ENCODE measurements at regions not wholly inside any gene's neighbourhood (a gene's known extent, or its start where the extent isn't known, plus 50 kb on each side); places are given as distances from the start of the nearest gene placed in this dataset.

GRCh38 chr2:67652679-67653078, 255.5 kb downstream of the ETAA1 start:
- Histone ChIP-seq H4K20me1 (ENCODE audit: insufficient read depth) (no peaks in the 10 kb centered on the region), H3K36me3 (ENCODE audit: control insufficient read depth in 1 of 2, insufficient read depth in 2 of 2, low read length in 2 of 2) (no peaks in the 10 kb centered on the region), H3K4me3 (replicated peaks in 1 of 2; ENCODE audit: low read depth in 1 of 2, low read length in 2 of 2) (no peak overlapping the region), H3K27me3 (ENCODE audit: insufficient read depth, low read length) (peaks cover 12% of the 10 kb centered on the region; the same call in 1 of the 2 replicates), H3K4me2 (ENCODE audit: low read length) (no peak overlapping the region), H3K27ac (ENCODE audit: low read depth, low read length) (no peak overlapping the region), H3K9me3 (ENCODE audit: control insufficient read depth in 1 of 2, insufficient read depth in 1 of 2, low read depth in 1 of 2, low read length in 2 of 2) (no peaks in the 10 kb centered on the region), H3K4me1 (ENCODE audit: control insufficient read depth in 1 of 2, insufficient read depth in 2 of 2, low read length in 2 of 2) (no peaks in the 10 kb centered on the region), H3K9ac (ENCODE audit: low read length) (no peak overlapping the region), H3K9me2 (ENCODE audit: insufficient read depth) (no peaks in the 10 kb centered on the region), H3K79me2 (ENCODE audit: insufficient read depth, low read length) (no peaks in the 10 kb centered on the region), H2AFZ (ENCODE audit: low read depth, low read length, poor library complexity, severe bottlenecking) (no peak overlapping the region)
- no peak for ATAC-seq
- no peak for DNase-seq (ENCODE audit: low read depth, low spot score)
- TF ChIP-seq REST (IDR thresholded peaks at IDR 0.05; ENCODE audit: low read depth) (no peak), JUND (IDR thresholded peaks at IDR 0.05) (no peak), ZFX (IDR thresholded peaks at IDR 0.05) (no peak), ELF1 (IDR thresholded peaks at IDR 0.05; ENCODE audit: borderline replicate concordance, low read depth) (no peak)
- CTCF ChIA-PET, result no interaction called here
- POLR2A ChIA-PET, result no interaction called here
- RAD21 ChIA-PET (ENCODE audit: low non-redundant PET in 1 of 2, low total read pairs in 2 of 2, uncharacterized antibody in 2 of 2, unreplicated experiment in 2 of 2), result no interaction called here
- intact Hi-C loops (cut with micrococcal nuclease), result no loop called here
- BruUV-seq (replicated peaks), result no TSS peak

GRCh38 chr2:67656875-67657274, 259.7 kb downstream of the ETAA1 start:
- intact Hi-C loops (cut with micrococcal nuclease), result no loop called here
- ATAC-seq, result no peak
- Histone ChIP-seq H3K79me2 (ENCODE audit: insufficient read depth, low read length) (no peaks in the 10 kb centered on the region), H3K4me1 (ENCODE audit: control insufficient read depth in 1 of 2, insufficient read depth in 2 of 2, low read length in 2 of 2) (no peaks in the 10 kb centered on the region), H3K9me3 (ENCODE audit: control insufficient read depth in 1 of 2, insufficient read depth in 1 of 2, low read depth in 1 of 2, low read length in 2 of 2) (no peaks in the 10 kb centered on the region), H3K4me2 (ENCODE audit: low read length) (no peak overlapping the region), H3K9me2 (ENCODE audit: insufficient read depth) (no peaks in the 10 kb centered on the region), H3K4me3 (replicated peaks in 1 of 2; ENCODE audit: low read depth in 1 of 2, low read length in 2 of 2) (no peak overlapping the region), H3K27ac (ENCODE audit: low read depth, low read length) (no peak overlapping the region), H3K9ac (ENCODE audit: low read length) (no peak overlapping the region), H2AFZ (ENCODE audit: low read depth, low read length, poor library complexity, severe bottlenecking) (no peak overlapping the region), H3K27me3 (ENCODE audit: insufficient read depth, low read length) (no peaks in the 10 kb centered on the region; the same call in 1 of the 2 replicates), H4K20me1 (ENCODE audit: insufficient read depth) (no peaks in the 10 kb centered on the region), H3K36me3 (ENCODE audit: control insufficient read depth in 1 of 2, insufficient read depth in 2 of 2, low read length in 2 of 2) (no peaks in the 10 kb centered on the region)
- ChIA-PET POLR2A (no interaction called here), CTCF (no interaction called here), RAD21 (ENCODE audit: low non-redundant PET in 1 of 2, low total read pairs in 2 of 2, uncharacterized antibody in 2 of 2, unreplicated experiment in 2 of 2) (no interaction called here)
- no peak for DNase-seq (ENCODE audit: low read depth, low spot score)
- no TSS peak for BruUV-seq (replicated peaks)
- TF ChIP-seq TCF7L2 (IDR thresholded peaks at IDR 0.05; ENCODE audit: borderline replicate concordance, extremely low read depth, insufficient read depth, insufficient read length) (no peak), ZNF274 (IDR thresholded peaks at IDR 0.05; ENCODE audit: low read depth, low read length) (no peak), FOSL1 (IDR thresholded peaks at IDR 0.05; ENCODE audit: low read depth) (no peak), SP1 (IDR thresholded peaks at IDR 0.05; ENCODE audit: low read depth) (no peak), CEBPB (IDR thresholded peaks at IDR 0.05; ENCODE audit: low read depth) (no peak), SIN3A (IDR thresholded peaks at IDR 0.05; ENCODE audit: low read depth) (no peak), ZFX (IDR thresholded peaks at IDR 0.05) (no peak), JUND (IDR thresholded peaks at IDR 0.05) (no peak), ELF1 (IDR thresholded peaks at IDR 0.05; ENCODE audit: borderline replicate concordance, low read depth) (no peak), YY1 (IDR thresholded peaks at IDR 0.05; ENCODE audit: extremely low read depth, insufficient replicate concordance, low read depth, low read length) (no peak), EZH2 (IDR thresholded peaks at IDR 0.05) (no peak), CTCF (IDR thresholded peaks at IDR 0.05 in 2 of 3, conservative IDR thresholded peaks at IDR 0.05 in 1 of 3; ENCODE audit: borderline replicate concordance in 1 of 3, insufficient read depth in 1 of 3, low read depth in 2 of 3, low read length in 2 of 3) (no peak), SRF (IDR thresholded peaks at IDR 0.05; ENCODE audit: low read depth) (no peak)
- TF ChIP-seq, protein P1, sequence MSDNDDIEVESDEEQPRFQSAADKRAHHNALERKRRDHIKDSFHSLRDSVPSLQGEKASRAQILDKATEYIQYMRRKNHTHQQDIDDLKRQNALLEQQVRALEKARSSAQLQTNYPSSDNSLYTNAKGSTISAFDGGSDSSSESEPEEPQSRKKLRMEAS (IDR thresholded peaks at IDR 0.05), result no peak

All from HCT116 (cell line).